ENCODE measurements at regions not wholly inside any gene's neighbourhood (a gene's known extent, or its start where the extent isn't known, plus 50 kb on each side); places are given as distances from the start of the nearest gene placed in this dataset.
A peak's percentile ranks its signal among the peaks of the same experiment; 100 is the strongest.
"Not testable (repeated sequence)": the region's sequence is repeated elsewhere in the genome, so short reads cannot be mapped to it uniquely, and the experiment has no call there.

DNA sequence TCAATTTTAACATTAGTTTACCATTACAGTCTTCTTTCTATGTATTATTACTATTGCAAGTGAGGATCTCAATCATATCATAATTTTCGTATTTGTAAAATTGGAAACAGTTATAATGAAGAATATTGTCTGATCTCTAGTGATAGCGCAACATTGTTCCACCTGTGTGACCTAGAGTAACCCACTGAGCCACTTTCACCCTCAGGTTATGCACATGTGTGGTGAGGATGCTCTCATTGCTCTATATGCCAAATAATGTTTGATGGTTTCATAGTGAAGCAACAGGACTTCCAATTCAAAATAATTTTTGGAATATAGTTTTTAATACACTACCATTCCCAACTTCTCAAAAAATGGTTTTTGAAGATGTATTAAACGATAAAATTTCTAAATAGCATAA lies 603.1 kb upstream of the MAN1A1 start:
- peaks cover 0 to 16% (median 2%) of the 10 kb centered on the region in 9 donors for H3K9me3 Mint-ChIP-seq
- POLR2A ChIA-PET = no interaction called here
- no peak for ATAC-seq
- H3K4me3 Mint-ChIP-seq = no peak overlapping the region
- no peak overlapping the region for H3K27ac Mint-ChIP-seq
- no peak for DNase-seq
- peaks cover 0 to 2% (median 0%) of the 10 kb centered on the region in 5 donors for H3K27me3 Mint-ChIP-seq
- no peaks in the 10 kb centered on the region for H3K4me1 Mint-ChIP-seq
- peaks cover 0 to 4% (median 0%) of the 10 kb centered on the region in 3 donors for H3K36me3 Mint-ChIP-seq

- POLR2A ChIA-PET = no interaction called here
Observed at GRCh38 chr6:119950681-119951080, 601.1 kb upstream of the MAN1A1 start.

GRCh38 chr6:119942078-119942752 lies 592.7 kb upstream of the MAN1A1 start:
- H3K4me3 Mint-ChIP-seq = no peak overlapping the region
- no peaks in the 10 kb centered on the region for H3K36me3 Mint-ChIP-seq
- H3K4me1 Mint-ChIP-seq = peaks cover 0 to 9% (median 0%) of the 10 kb centered on the region in 4 donors
- H3K9me3 Mint-ChIP-seq = peaks cover 0 to 2% (median 0%) of the 10 kb centered on the region in 9 donors
- POLR2A ChIA-PET = no interaction called here
- H3K27ac Mint-ChIP-seq = no peak overlapping the region
- peaks cover 0 to 14% (median 5%) of the 10 kb centered on the region in 5 donors for H3K27me3 Mint-ChIP-seq
- no peak for ATAC-seq
- no peak for DNase-seq

More at GRCh38 chr6:119950681-119951080, 601.1 kb upstream of the MAN1A1 start:
- Mint-ChIP-seq H3K4me1 (no peaks in the 10 kb centered on the region), H3K9me3 (peaks cover 0 to 16% (median 2%) of the 10 kb centered on the region in 9 donors), H3K27me3 (peaks cover 0 to 3% (median 0%) of the 10 kb centered on the region in 5 donors), H3K36me3 (peaks cover 0 to 4% (median 0%) of the 10 kb centered on the region in 3 donors), H3K4me3 (no peak overlapping the region), H3K27ac (no peak overlapping the region)
- DNase-seq (no peak), ATAC-seq (no peak)

GRCh38 chr6:119938752-119939151 lies 589.2 kb upstream of the MAN1A1 start:
- Mint-ChIP-seq H3K27ac (no peak overlapping the region), H3K4me3 (no peak overlapping the region), H3K27me3 (peaks cover 0 to 8% (median 5%) of the 10 kb centered on the region in 5 donors), H3K4me1 (peaks cover 0 to 9% (median 0%) of the 10 kb centered on the region in 4 donors), H3K36me3 (no peaks in the 10 kb centered on the region), H3K9me3 (peaks cover 0 to 2% (median 0%) of the 10 kb centered on the region in 9 donors)
- POLR2A ChIA-PET = no interaction called here
- ATAC-seq (no peak), DNase-seq (no peak)

DNA sequence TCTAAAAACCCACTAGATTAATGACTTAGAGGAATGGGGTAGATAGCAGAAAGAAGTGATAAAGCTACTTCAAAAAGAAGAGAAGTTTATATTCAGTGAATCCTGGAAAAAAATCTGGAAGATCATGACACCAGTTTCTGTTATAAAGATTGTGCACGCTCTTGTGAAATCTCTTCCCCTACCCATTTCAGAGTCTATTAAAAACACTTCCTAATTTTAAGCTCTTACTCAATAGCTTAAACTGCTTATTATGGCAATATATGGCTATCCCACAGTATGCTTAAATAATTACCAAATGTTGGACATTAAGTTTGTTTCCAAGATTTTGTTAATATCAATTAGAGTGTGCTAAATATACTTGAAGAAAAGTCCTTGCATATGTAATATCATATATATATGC lies 585.3 kb upstream of the MAN1A1 start:
- ATAC-seq (no peak), DNase-seq (no peak)
- Mint-ChIP-seq H3K4me1 (peaks cover 0 to 5% (median 0%) of the 10 kb centered on the region in 4 donors), H3K27ac (no peak overlapping the region), H3K27me3 (no peaks in the 10 kb centered on the region), H3K4me3 (no peak overlapping the region), H3K36me3 (no peaks in the 10 kb centered on the region), H3K9me3 (peaks cover 0 to 3% (median 0%) of the 10 kb centered on the region in 9 donors)
- POLR2A ChIA-PET = no interaction called here

DNA sequence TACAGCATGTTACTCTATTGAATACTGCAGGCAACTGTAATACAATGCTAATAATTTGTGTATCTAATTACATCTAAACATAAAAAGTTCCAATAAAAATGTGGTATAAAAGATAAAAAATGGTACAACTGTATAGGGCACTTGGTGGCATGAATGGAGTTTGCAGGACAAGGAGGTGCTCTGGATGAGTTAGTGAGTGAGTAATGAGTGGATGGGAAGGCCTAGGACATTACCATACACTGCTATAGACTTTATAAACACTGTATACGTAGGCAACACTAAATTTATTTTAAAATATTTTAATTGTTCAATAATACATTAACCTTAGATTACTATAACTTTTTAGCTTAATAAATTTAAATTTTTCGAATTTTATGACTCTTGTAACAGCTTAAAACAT lies 579.6 kb upstream of the MAN1A1 start:
- POLR2A ChIA-PET = no interaction called here
- ATAC-seq = no peak
- peaks cover 0 to 18% (median 16%) of the 10 kb centered on the region in 3 donors for H3K36me3 Mint-ChIP-seq
- no peak overlapping the region for H3K27ac Mint-ChIP-seq
- H3K4me1 Mint-ChIP-seq = no peaks in the 10 kb centered on the region
- no peak for DNase-seq
- H3K4me3 Mint-ChIP-seq = no peak overlapping the region
- H3K9me3 Mint-ChIP-seq = peaks cover 4 to 36% (median 23%) of the 10 kb centered on the region in 9 donors
- no peaks in the 10 kb centered on the region for H3K27me3 Mint-ChIP-seq

- H3K9me3 Mint-ChIP-seq = peaks cover 17 to 78% (median 51%) of the 10 kb centered on the region in 9 donors
- H3K27ac Mint-ChIP-seq, ATAC-seq: not testable (repeated sequence)
Observed at GRCh38 chr6:119924888-119925287, 575.3 kb upstream of the MAN1A1 start.

DNA sequence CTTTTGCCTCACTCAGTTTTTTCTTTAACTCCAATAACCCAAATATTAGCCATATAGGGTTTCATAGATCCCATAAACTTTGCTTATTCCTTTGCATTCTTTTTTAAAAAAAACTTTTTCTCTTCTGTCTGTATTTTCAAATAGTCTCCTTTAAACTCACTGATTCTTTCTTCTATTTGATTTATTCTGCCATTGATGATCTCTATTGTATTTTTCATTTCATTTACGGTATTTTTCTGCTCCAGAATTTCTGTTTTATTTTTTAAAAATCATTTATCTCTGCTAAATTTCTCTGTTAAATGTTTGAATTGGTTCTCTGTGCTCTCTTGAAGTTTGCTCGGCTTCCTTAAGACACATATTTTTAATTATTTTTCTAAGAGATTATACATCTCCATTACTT lies 573.3 kb upstream of the MAN1A1 start:
- ATAC-seq (no peak), DNase-seq (no peak)
- POLR2A ChIA-PET = no interaction called here
- H3K4me3 Mint-ChIP-seq = no peak overlapping the region
- no peaks in the 10 kb centered on the region for H3K27me3 Mint-ChIP-seq
- no peak overlapping the region for H3K27ac Mint-ChIP-seq
- H3K9me3 Mint-ChIP-seq = peaks cover 20 to 78% (median 51%) of the 10 kb centered on the region in 9 donors
- H3K36me3 Mint-ChIP-seq = peaks cover 0 to 58% (median 24%) of the 10 kb centered on the region in 3 donors
- no peaks in the 10 kb centered on the region for H3K4me1 Mint-ChIP-seq

More at GRCh38 chr6:119924888-119925287, 575.3 kb upstream of the MAN1A1 start:
- DNase-seq, H3K4me1 Mint-ChIP-seq, POLR2A ChIA-PET, H3K27me3 Mint-ChIP-seq: not testable (repeated sequence)
- Mint-ChIP-seq H3K4me3 (peak overlapping the region in 1 of 10 donors; percentile 16), H3K36me3 (peaks cover 0 to 56% (median 24%) of the 10 kb centered on the region in 3 donors)

GRCh38 chr6:119921491-119922010 lies 572.0 kb upstream of the MAN1A1 start:
- H3K27ac Mint-ChIP-seq = no peak overlapping the region
- DNase-seq (no peak), ATAC-seq (no peak)
- H3K36me3 Mint-ChIP-seq = peaks cover 0 to 58% (median 24%) of the 10 kb centered on the region in 3 donors
- POLR2A ChIA-PET = no interaction called here
- no peaks in the 10 kb centered on the region for H3K27me3 Mint-ChIP-seq
- H3K4me1 Mint-ChIP-seq = no peaks in the 10 kb centered on the region
- H3K9me3 Mint-ChIP-seq = peaks cover 17 to 68% (median 51%) of the 10 kb centered on the region in 9 donors
- no peak overlapping the region for H3K4me3 Mint-ChIP-seq

DNA sequence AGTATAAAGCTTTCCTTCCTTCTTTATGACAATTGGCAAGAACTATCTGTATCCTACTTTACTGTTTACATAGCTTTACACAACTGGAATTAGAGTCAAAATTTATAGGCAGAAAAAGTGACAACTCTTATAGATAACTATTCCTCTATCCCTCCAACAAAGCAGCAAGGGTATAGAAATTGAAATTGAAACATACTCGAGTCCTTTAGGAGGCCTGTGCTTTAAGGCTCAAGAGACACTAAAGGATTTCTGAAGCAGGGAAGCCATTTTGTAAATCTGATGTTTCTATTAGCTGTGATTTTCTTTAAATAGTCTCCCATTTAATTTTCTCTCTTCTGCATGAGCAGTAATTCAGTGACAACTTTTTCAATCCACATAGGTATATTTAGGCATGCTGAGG lies 567.6 kb upstream of the MAN1A1 start:
- DNase-seq (no peak), ATAC-seq (no peak)
- POLR2A ChIA-PET = no interaction called here
- H3K27ac Mint-ChIP-seq = no peak overlapping the region
- H3K27me3 Mint-ChIP-seq = no peaks in the 10 kb centered on the region
- H3K9me3 Mint-ChIP-seq = peaks cover 10 to 25% (median 21%) of the 10 kb centered on the region in 9 donors
- H3K4me3 Mint-ChIP-seq = no peak overlapping the region
- peaks cover 0 to 23% (median 1%) of the 10 kb centered on the region in 3 donors for H3K36me3 Mint-ChIP-seq
- no peaks in the 10 kb centered on the region for H3K4me1 Mint-ChIP-seq

GRCh38 chr6:119915971-119916370 lies 566.4 kb upstream of the MAN1A1 start:
- no peaks in the 10 kb centered on the region for H3K4me1 Mint-ChIP-seq
- peaks cover 0 to 12% (median 0%) of the 10 kb centered on the region in 3 donors for H3K36me3 Mint-ChIP-seq
- POLR2A ChIA-PET = no interaction called here
- H3K27me3 Mint-ChIP-seq = no peaks in the 10 kb centered on the region
- peaks cover 0 to 13% (median 12%) of the 10 kb centered on the region in 9 donors for H3K9me3 Mint-ChIP-seq
- H3K27ac Mint-ChIP-seq = no peak overlapping the region
- no peak overlapping the region for H3K4me3 Mint-ChIP-seq
- no peak for ATAC-seq
- no peak for DNase-seq

DNA sequence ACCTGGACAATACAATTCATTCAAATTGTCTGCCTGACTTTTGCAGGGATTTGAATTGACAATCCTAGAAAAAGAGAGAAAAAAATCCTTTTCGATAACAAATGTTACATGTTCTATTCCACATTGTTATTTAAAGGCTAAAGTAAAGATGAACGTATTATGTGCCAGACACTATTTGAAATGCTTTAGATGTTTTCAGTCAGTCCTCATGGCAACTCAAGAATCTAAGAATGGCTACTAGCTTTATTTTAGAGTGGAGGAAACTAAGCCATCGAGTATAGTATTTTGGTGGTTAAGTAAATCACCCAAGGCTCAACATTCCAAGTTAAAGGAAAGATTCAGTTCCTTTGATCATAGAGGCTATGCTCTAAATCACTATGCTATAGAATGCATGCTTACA lies 558.6 kb upstream of the MAN1A1 start:
- no peaks in the 10 kb centered on the region for H3K36me3 Mint-ChIP-seq
- H3K27ac Mint-ChIP-seq = no peak overlapping the region
- POLR2A ChIA-PET = no interaction called here
- no peak for ATAC-seq
- H3K9me3 Mint-ChIP-seq = peaks cover 0 to 3% (median 0%) of the 10 kb centered on the region in 9 donors
- no peaks in the 10 kb centered on the region for H3K4me1 Mint-ChIP-seq
- no peaks in the 10 kb centered on the region for H3K27me3 Mint-ChIP-seq
- no peak overlapping the region for H3K4me3 Mint-ChIP-seq
- DNase-seq = no peak

DNA sequence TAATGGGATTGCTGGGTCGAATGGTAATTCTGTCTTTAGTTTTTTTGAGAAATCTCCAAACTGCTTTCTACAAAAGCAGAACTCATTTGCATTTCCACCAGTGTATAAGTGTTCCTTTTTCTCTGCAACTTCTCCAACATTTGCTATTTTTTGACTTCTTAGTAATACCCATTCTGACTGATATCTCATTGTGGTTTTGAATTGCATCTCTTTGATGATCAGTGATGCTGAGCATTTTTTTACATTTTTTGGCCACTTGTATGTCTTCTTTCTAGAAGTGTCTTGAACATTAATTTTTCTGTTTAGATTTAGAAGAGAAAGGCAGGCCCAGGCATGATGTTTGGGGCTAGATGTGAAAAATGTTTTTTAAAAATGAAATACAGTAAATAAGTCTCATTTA lies 553.1 kb upstream of the MAN1A1 start:
- H3K4me1 Mint-ChIP-seq = peaks cover 0 to 3% (median 0%) of the 10 kb centered on the region in 4 donors
- no peaks in the 10 kb centered on the region for H3K36me3 Mint-ChIP-seq
- DNase-seq (no peak), ATAC-seq (no peak)
- H3K27ac Mint-ChIP-seq = no peak overlapping the region
- H3K9me3 Mint-ChIP-seq = no peaks in the 10 kb centered on the region
- POLR2A ChIA-PET = no interaction called here
- no peaks in the 10 kb centered on the region for H3K27me3 Mint-ChIP-seq
- H3K4me3 Mint-ChIP-seq = no peak overlapping the region
